Natural killer cell (primary cell): ENCODE measurements at regions not wholly inside any gene's neighbourhood (a gene's known extent, or its start where the extent isn't known, plus 50 kb on each side); places are given as distances from the start of the nearest gene placed in this dataset.

Source experiments
- ATAC-seq, 3 donors: fragments of 150-1000 bp in 2 of 3; fragments of 200-7000 bp in 1 of 3; cut with Tn5 transposase; 1 replicate in 1 of 3; 2 replicates in 2 of 3; pipeline ENCODE4 v1.10.0; 2021; ENCODE audit warnings: mild to moderate bottlenecking in 2 of 3, moderate library complexity in 2 of 3
- DNase-seq, 2 donors: peaks; one replicate each; pipeline versions ENCODE4 v3.0.0 to v3.0.0-alpha.2; 2013 to 2021; ENCODE audit warnings: mixed read lengths in 1 of 2
- H3K27ac ChIP-seq: one replicate; pipeline ENCODE4 v1.5.1; 2013; ENCODE audit warnings: mild to moderate bottlenecking, low read length
- H3K27me3 ChIP-seq: one replicate; pipeline ENCODE4 v1.6.1; 2013; ENCODE audit warnings: low read length; ENCODE audit not compliant: control insufficient read depth, insufficient read depth
- H3K36me3 ChIP-seq: one replicate; pipeline ENCODE4 v1.6.1; 2013; ENCODE audit warnings: low read length; ENCODE audit not compliant: control insufficient read depth, insufficient read depth
- H3K4me1 ChIP-seq: one replicate; pipeline ENCODE4 v1.6.1; 2013; ENCODE audit warnings: low read length; ENCODE audit not compliant: control insufficient read depth, insufficient read depth
- H3K4me3 ChIP-seq: one replicate; pipeline ENCODE4 v1.5.1; 2013; ENCODE audit warnings: low read length
- H3K9me3 ChIP-seq: one replicate; pipeline ENCODE4 v1.6.1; 2013; ENCODE audit warnings: low read length; ENCODE audit not compliant: control insufficient read depth, insufficient read depth
- H3K27ac Mint-ChIP-seq, 2 donors: one replicate each; pipeline ENCODE4 v1.8.0; 2022; ENCODE audit warnings: mild to moderate bottlenecking in 2 of 2, mixed read lengths in 2 of 2, moderate library complexity in 1 of 2
- H3K27me3 Mint-ChIP-seq, 2 donors: one replicate each; pipeline ENCODE4 v1.8.0; 2022; ENCODE audit warnings: low read depth in 2 of 2, mixed read lengths in 2 of 2
- H3K36me3 Mint-ChIP-seq: one replicate; pipeline ENCODE4 v1.8.0; 2022; ENCODE audit warnings: mixed read lengths
- H3K4me1 Mint-ChIP-seq, 2 donors: one replicate each; pipeline ENCODE4 v1.8.0; 2022; ENCODE audit warnings: mixed read lengths in 2 of 2
- H3K4me3 Mint-ChIP-seq: one replicate; pipeline ENCODE4 v1.8.0; 2022; ENCODE audit warnings: mild to moderate bottlenecking, moderate library complexity, mixed read lengths
- H3K9me3 Mint-ChIP-seq, 2 donors: one replicate each; pipeline ENCODE4 v1.8.0; 2022; ENCODE audit warnings: mixed read lengths in 2 of 2
- CTCF ChIP-seq: fragments of 200-600 bp; IDR thresholded peaks from one replicate; pipeline ENCODE4 v1.8.0; 2022; ENCODE audit warnings: antibody characterized with exemption
- WGBS: methylation state at CpG from one replicate; pipeline ENCODE4 v1.1.7; 2013; ENCODE audit warnings: missing lambda C conversion rate; ENCODE audit not compliant: insufficient coverage; 5-methylcytosine and 5-hydroxymethylcytosine counted together
- intact Hi-C: fragments of 100-400 bp; cut with micrococcal nuclease; formaldehyde crosslinking; loops from one replicate; pipeline ENCODE4 v1.14.2; 2022

GRCh38 chr10:107362306-107362705, 197.8 kb upstream of the SORCS1 start:
- Histone ChIP-seq H3K27ac (no peak overlapping the region), H3K27me3 (no peaks in the 10 kb centered on the region), H3K4me1 (no peaks in the 10 kb centered on the region), H3K4me3 (no peak overlapping the region), H3K36me3 (no peaks in the 10 kb centered on the region), H3K9me3 (no peaks in the 10 kb centered on the region)
- ATAC-seq (no peak), DNase-seq (no peak)
- no peaks in the 10 kb centered on the region for H3K36me3 Mint-ChIP-seq
- intact Hi-C loops, result no loop called here
- no peaks in the 10 kb centered on the region for H3K27me3 Mint-ChIP-seq
- no peak for TF ChIP-seq CTCF
- no peak overlapping the region for H3K4me3 Mint-ChIP-seq
- H3K9me3 Mint-ChIP-seq, result peaks cover 5 to 7% of the 10 kb centered on the region in 2 donors
- no peaks in the 10 kb centered on the region for H3K4me1 Mint-ChIP-seq
- no peak overlapping the region for H3K27ac Mint-ChIP-seq

GRCh38 chr10:107357033-107357432, 192.5 kb upstream of the SORCS1 start:
- no peak for TF ChIP-seq CTCF
- ATAC-seq, result no peak
- no peak for DNase-seq
- intact Hi-C loops, result no loop called here
- H3K27ac Mint-ChIP-seq, result no peak overlapping the region
- Histone ChIP-seq H3K36me3 (no peaks in the 10 kb centered on the region), H3K27me3 (no peaks in the 10 kb centered on the region), H3K4me3 (no peak overlapping the region), H3K27ac (no peak overlapping the region), H3K4me1 (no peaks in the 10 kb centered on the region), H3K9me3 (no peaks in the 10 kb centered on the region)
- H3K4me1 Mint-ChIP-seq, result no peaks in the 10 kb centered on the region
- peaks cover 3 to 6% of the 10 kb centered on the region in 2 donors for H3K9me3 Mint-ChIP-seq
- H3K36me3 Mint-ChIP-seq, result no peaks in the 10 kb centered on the region
- H3K27me3 Mint-ChIP-seq, result no peaks in the 10 kb centered on the region
- H3K4me3 Mint-ChIP-seq, result no peak overlapping the region

GRCh38 chr10:107356396-107356795, 191.9 kb upstream of the SORCS1 start:
- intact Hi-C loops, result no loop called here
- H3K27me3 Mint-ChIP-seq, result no peaks in the 10 kb centered on the region
- Histone ChIP-seq H3K27ac (no peak overlapping the region), H3K4me1 (no peaks in the 10 kb centered on the region), H3K4me3 (no peak overlapping the region), H3K27me3 (no peaks in the 10 kb centered on the region), H3K9me3 (no peaks in the 10 kb centered on the region), H3K36me3 (no peaks in the 10 kb centered on the region)
- ATAC-seq (no peak), DNase-seq (no peak)
- H3K9me3 Mint-ChIP-seq, result peaks cover 3 to 6% of the 10 kb centered on the region in 2 donors
- H3K27ac Mint-ChIP-seq, result no peak overlapping the region
- no peak for TF ChIP-seq CTCF
- H3K36me3 Mint-ChIP-seq, result no peaks in the 10 kb centered on the region
- no peaks in the 10 kb centered on the region for H3K4me1 Mint-ChIP-seq
- no peak overlapping the region for H3K4me3 Mint-ChIP-seq
- WGBS, result 92% methylated on average over 1 of the region's 2 CpGs

GRCh38 chr10:107342711-107343110, 178.2 kb upstream of the SORCS1 start:
- H3K9me3 Mint-ChIP-seq, result peaks cover 0 to 2% of the 10 kb centered on the region in 2 donors
- H3K27me3 ChIP-seq, result no peaks in the 10 kb centered on the region
- H3K4me1 ChIP-seq, result no peaks in the 10 kb centered on the region
- no CpG with 5 or more reads among the region's 2 CpGs for WGBS
- H3K27me3 Mint-ChIP-seq, result no peaks in the 10 kb centered on the region
- H3K9me3 ChIP-seq, result no peaks in the 10 kb centered on the region
- H3K36me3 ChIP-seq, result no peaks in the 10 kb centered on the region
- H3K27ac Mint-ChIP-seq, result no peak overlapping the region
- intact Hi-C loops, result no loop called here
- no peaks in the 10 kb centered on the region for H3K4me1 Mint-ChIP-seq
- no peak overlapping the region for H3K4me3 Mint-ChIP-seq
- no peak overlapping the region for H3K27ac ChIP-seq
- H3K4me3 ChIP-seq, result no peak overlapping the region
- no peak for DNase-seq
- TF ChIP-seq CTCF, result no peak
- H3K36me3 Mint-ChIP-seq, result peaks cover 7% of the 10 kb centered on the region
- ATAC-seq, result no peak
